ENCODE measurements at regions not wholly inside any gene's neighbourhood (a gene's known extent, or its start where the extent isn't known, plus 50 kb on each side); places are given as distances from the start of the nearest gene placed in this dataset.

GRCh38 chr7:115679423-115679822 lies 351.1 kb downstream of the TFEC start:
- TF ChIP-seq, protein P1, sequence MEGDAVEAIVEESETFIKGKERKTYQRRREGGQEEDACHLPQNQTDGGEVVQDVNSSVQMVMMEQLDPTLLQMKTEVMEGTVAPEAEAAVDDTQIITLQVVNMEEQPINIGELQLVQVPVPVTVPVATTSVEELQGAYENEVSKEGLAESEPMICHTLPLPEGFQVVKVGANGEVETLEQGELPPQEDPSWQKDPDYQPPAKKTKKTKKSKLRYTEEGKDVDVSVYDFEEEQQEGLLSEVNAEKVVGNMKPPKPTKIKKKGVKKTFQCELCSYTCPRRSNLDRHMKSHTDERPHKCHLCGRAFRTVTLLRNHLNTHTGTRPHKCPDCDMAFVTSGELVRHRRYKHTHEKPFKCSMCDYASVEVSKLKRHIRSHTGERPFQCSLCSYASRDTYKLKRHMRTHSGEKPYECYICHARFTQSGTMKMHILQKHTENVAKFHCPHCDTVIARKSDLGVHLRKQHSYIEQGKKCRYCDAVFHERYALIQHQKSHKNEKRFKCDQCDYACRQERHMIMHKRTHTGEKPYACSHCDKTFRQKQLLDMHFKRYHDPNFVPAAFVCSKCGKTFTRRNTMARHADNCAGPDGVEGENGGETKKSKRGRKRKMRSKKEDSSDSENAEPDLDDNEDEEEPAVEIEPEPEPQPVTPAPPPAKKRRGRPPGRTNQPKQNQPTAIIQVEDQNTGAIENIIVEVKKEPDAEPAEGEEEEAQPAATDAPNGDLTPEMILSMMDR (IDR thresholded peaks at IDR 0.05; ENCODE audit: poor library complexity, severe bottlenecking): no peak
- TF ChIP-seq POLR2AphosphoS5 (IDR thresholded peaks at IDR 0.05) (no peak), REST (IDR thresholded peaks at IDR 0.05; ENCODE audit: borderline replicate concordance) (no peak), EZH2 (IDR thresholded peaks at IDR 0.05; ENCODE audit: borderline replicate concordance, insufficient read depth, low read length, poor library complexity, severe bottlenecking) (no peak), EP300 (conservative IDR thresholded peaks at IDR 0.05; ENCODE audit: poor library complexity, severe bottlenecking) (no peak)

All from neural cell (in vitro differentiated cells).